GM23338 (cell line): ENCODE measurements at regions not wholly inside any gene's neighbourhood (a gene's known extent, or its start where the extent isn't known, plus 50 kb on each side); places are given as distances from the start of the nearest gene placed in this dataset.

Experiments used
- ATAC-seq: fragments of 200-7000 bp; cut with Tn5 transposase; 3 replicates; pipeline ENCODE4 v1.9.1; 2020
- DNase-seq: peaks from one replicate; pipeline ENCODE4 v3.0.0-alpha.2; 2015; ENCODE audit warnings: low spot score
- H2AFZ ChIP-seq: fragments of 200-600 bp; sonication (generic); 2 replicates; pipeline ENCODE4 v1.8.0; 2016; ENCODE audit warnings: antibody characterized with exemption, mild to moderate bottlenecking, moderate library complexity
- H3F3A ChIP-seq: fragments of 200-600 bp; sonication (generic); replicated peaks from 2 replicates; pipeline ENCODE4 v1.8.0; 2017; ENCODE audit warnings: antibody characterized with exemption, mixed run types, low read depth
- H3K27ac ChIP-seq: fragments of 200-600 bp; sonication (generic); 2 replicates; pipeline ENCODE4 v1.6.1; 2016; ENCODE audit warnings: low read depth
- H3K27me3 ChIP-seq: fragments of 200-600 bp; sonication (generic); 2 replicates; pipeline ENCODE4 v1.8.0; 2016; ENCODE audit warnings: mild to moderate bottlenecking, mixed run types, moderate library complexity; ENCODE audit not compliant: insufficient read depth
- H3K36me3 ChIP-seq: fragments of 200-600 bp; sonication (generic); 2 replicates; pipeline ENCODE4 v1.8.0; 2016; ENCODE audit warnings: mild to moderate bottlenecking; ENCODE audit not compliant: insufficient read depth
- H3K4me1 ChIP-seq: fragments of 200-600 bp; sonication (generic); 2 replicates; pipeline ENCODE4 v1.8.0; 2016; ENCODE audit warnings: mild to moderate bottlenecking, moderate library complexity; ENCODE audit not compliant: insufficient read depth
- H3K4me2 ChIP-seq: fragments of 200-600 bp; sonication (generic); 2 replicates; pipeline ENCODE4 v1.7.1; 2017; ENCODE audit warnings: mixed run types
- H3K4me3 ChIP-seq: fragments of 200-600 bp; sonication (generic); 2 replicates; pipeline ENCODE4 v1.6.1; 2016; ENCODE audit warnings: mixed run types
- H3K79me2 ChIP-seq: fragments of 200-600 bp; sonication (generic); replicated peaks from 2 replicates; pipeline ENCODE4 v1.8.0; 2017; ENCODE audit warnings: mild to moderate bottlenecking; ENCODE audit not compliant: insufficient read depth
- H3K9me2 ChIP-seq: fragments of 200-600 bp; sonication (generic); 2 replicates; pipeline ENCODE4 v1.8.0; 2017; ENCODE audit not compliant: insufficient read depth
- H4K20me1 ChIP-seq: fragments of 200-600 bp; sonication (generic); replicated peaks from 2 replicates; pipeline ENCODE4 v1.8.0; 2017; ENCODE audit warnings: mild to moderate bottlenecking; ENCODE audit not compliant: insufficient read depth
- H3K27ac Mint-ChIP-seq: 2 replicates; pipeline ENCODE4 v1.8.0; 2020; ENCODE audit warnings: inconsistent platforms, mild to moderate bottlenecking, moderate library complexity, mixed read lengths
- H3K27me3 Mint-ChIP-seq: 3 replicates; pipeline ENCODE4 v1.8.0; 2022; ENCODE audit warnings: low read depth, mild to moderate bottlenecking, moderate library complexity, mixed read lengths, inconsistent platforms; ENCODE audit not compliant: insufficient read depth, poor library complexity
- H3K36me3 Mint-ChIP-seq: 3 replicates; pipeline ENCODE4 v1.8.0; 2021; ENCODE audit warnings: low read depth, mild to moderate bottlenecking, inconsistent platforms, moderate library complexity, mixed read lengths
- H3K4me1 Mint-ChIP-seq: 3 replicates; pipeline ENCODE4 v1.8.0; 2020; ENCODE audit warnings: mild to moderate bottlenecking, inconsistent platforms, mixed read lengths
- H3K4me3 Mint-ChIP-seq: 3 replicates; pipeline ENCODE4 v1.8.0; 2021; ENCODE audit warnings: moderate library complexity, mild to moderate bottlenecking, inconsistent platforms, mixed read lengths
- H3K9me3 Mint-ChIP-seq: 3 replicates; pipeline ENCODE4 v1.8.0; 2020; ENCODE audit warnings: moderate library complexity, mild to moderate bottlenecking, inconsistent platforms, mixed read lengths
- CREB1 ChIP-seq: fragments of 250-450 bp; sonication (Bioruptor Pico); IDR thresholded peaks from 2 replicates; pipeline ENCODE4 v1.5.0; 2020; ENCODE audit warnings: low read depth, mild to moderate bottlenecking, moderate library complexity
- ETS1 ChIP-seq: IDR thresholded peaks from 2 replicates; pipeline ENCODE4 v1.6.1; 2016; ENCODE audit warnings: antibody characterized with exemption
- EZH2 ChIP-seq: fragments of 200-600 bp; sonication (generic); IDR thresholded peaks from one replicate; pipeline ENCODE4 v1.8.0; 2017; ENCODE audit warnings: antibody characterized with exemption, mild to moderate bottlenecking, low read depth; ENCODE audit not compliant: unreplicated experiment
- EZH2phosphoT487 ChIP-seq: fragments of 200-600 bp; sonication (generic); IDR thresholded peaks from one replicate; pipeline ENCODE4 v1.8.1; 2018; ENCODE audit warnings: antibody characterized with exemption; ENCODE audit not compliant: unreplicated experiment
- JUNB ChIP-seq: IDR thresholded peaks from one replicate; pipeline ENCODE4 v1.6.1; 2016; ENCODE audit warnings: antibody characterized with exemption; ENCODE audit not compliant: unreplicated experiment
- NANOG ChIP-seq: IDR thresholded peaks from 2 replicates; pipeline ENCODE4 v1.6.1; 2016; ENCODE audit warnings: antibody characterized with exemption, borderline replicate concordance
- STAT1 ChIP-seq: IDR thresholded peaks from one replicate; pipeline ENCODE4 v1.6.1; 2016; ENCODE audit warnings: antibody characterized with exemption; ENCODE audit not compliant: unreplicated experiment
- ZNF114 ChIP-seq: fragments of 250-450 bp; sonication (Bioruptor Pico); IDR thresholded peaks from 2 replicates; pipeline ENCODE4 v1.5.0; 2020; ENCODE audit warnings: mild to moderate bottlenecking, moderate library complexity
- ZNF331 ChIP-seq: fragments of 250-450 bp; sonication (Bioruptor Pico); IDR thresholded peaks from 2 replicates; pipeline ENCODE4 v1.5.0; 2020; ENCODE audit warnings: low read depth, mild to moderate bottlenecking, moderate library complexity
- ZNF462 ChIP-seq: fragments of 250-450 bp; sonication (Bioruptor Pico); IDR thresholded peaks from 2 replicates; pipeline ENCODE4 v1.5.0; 2020; ENCODE audit warnings: mild to moderate bottlenecking, moderate library complexity

DNA sequence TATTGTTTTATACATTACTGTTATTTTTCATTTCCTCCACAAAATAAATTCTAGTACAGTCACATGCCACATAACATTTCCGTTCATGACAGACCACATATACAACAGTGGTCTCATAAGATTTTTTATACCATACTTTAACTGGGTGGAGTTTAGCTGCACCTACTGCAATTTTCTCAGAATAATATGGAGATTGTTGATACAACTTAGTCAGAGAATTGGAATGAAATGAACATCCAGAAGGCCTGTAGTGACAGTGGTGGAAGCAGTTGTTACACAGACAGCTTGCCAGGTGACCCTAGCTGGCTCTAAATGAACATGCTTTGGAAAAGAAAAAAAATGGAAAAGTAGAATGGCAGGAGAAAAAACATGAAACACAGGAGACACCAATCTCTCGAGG, 183.2 kb upstream of the TCF21 start:
- H3K27ac Mint-ChIP-seq: no peak overlapping the region

DNA sequence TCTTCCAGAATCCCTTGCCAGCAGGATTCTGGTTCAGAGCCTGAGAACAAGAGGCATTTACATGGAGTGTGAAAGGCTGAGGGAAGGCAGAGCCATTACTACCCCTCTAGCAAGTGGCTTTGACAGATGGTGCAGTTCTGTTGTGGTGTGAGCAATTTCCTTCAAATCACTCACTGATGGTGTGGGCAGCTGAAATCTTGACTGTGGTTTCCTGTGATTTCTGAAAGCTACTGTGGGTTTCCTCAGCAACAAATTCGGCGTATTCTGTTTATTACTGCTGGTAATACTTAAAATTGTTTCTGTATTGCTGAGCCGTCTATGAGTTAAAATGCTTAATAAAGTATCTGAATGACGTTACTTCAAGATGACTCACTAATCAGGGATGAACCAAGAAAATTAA, 181.5 kb upstream of the TCF21 start:
- H3F3A ChIP-seq: no peaks in the 10 kb centered on the region
- Mint-ChIP-seq H3K4me3 (no peak overlapping the region), H3K9me3 (no peaks in the 10 kb centered on the region), H3K36me3 (peaks cover 5% of the 10 kb centered on the region), H3K27ac (no peak overlapping the region), H3K4me1 (no peaks in the 10 kb centered on the region), H3K27me3 (no peaks in the 10 kb centered on the region)
- TF ChIP-seq ZNF114 (CRISPR knock-in tag) (no peak), CREB1 (CRISPR knock-in tag) (no peak)
- no peaks in the 10 kb centered on the region for H3K27me3 ChIP-seq
- no peak for ATAC-seq
- no peak overlapping the region for H3K4me3 ChIP-seq
- no peak overlapping the region for H2AFZ ChIP-seq
- no peaks in the 10 kb centered on the region for H4K20me1 ChIP-seq
- peak; percentile 3 for DNase-seq
- no peaks in the 10 kb centered on the region for H3K79me2 ChIP-seq
- no peaks in the 10 kb centered on the region for H3K9me2 ChIP-seq
- no peak overlapping the region for H3K27ac ChIP-seq
- H3K4me2 ChIP-seq: no peak overlapping the region
- H3K4me1 ChIP-seq: no peaks in the 10 kb centered on the region
- H3K36me3 ChIP-seq: no peaks in the 10 kb centered on the region

More for the DNA sequence above, 183.2 kb upstream of the TCF21 start:
- Mint-ChIP-seq H3K36me3 (peaks cover 8% of the 10 kb centered on the region), H3K9me3 (no peaks in the 10 kb centered on the region; the same call in 2 of the 3 replicates), H3K27me3 (no peaks in the 10 kb centered on the region), H3K4me3 (no peak overlapping the region), H3K4me1 (no peaks in the 10 kb centered on the region)
- no peak overlapping the region for H3K4me2 ChIP-seq
- H3K9me2 ChIP-seq: no peaks in the 10 kb centered on the region
- no peak for DNase-seq
- no peak for TF ChIP-seq NANOG
- no peak for TF ChIP-seq JUNB
- TF ChIP-seq EZH2: no peak
- H4K20me1 ChIP-seq: no peaks in the 10 kb centered on the region
- H3K27me3 ChIP-seq: no peaks in the 10 kb centered on the region
- ATAC-seq: no peak
- H3K4me3 ChIP-seq: no peak overlapping the region
- H2AFZ ChIP-seq: no peak overlapping the region
- H3K27ac ChIP-seq: no peak overlapping the region
- H3K4me1 ChIP-seq: no peaks in the 10 kb centered on the region
- no peaks in the 10 kb centered on the region for H3K36me3 ChIP-seq
- H3K79me2 ChIP-seq: no peaks in the 10 kb centered on the region
- no peaks in the 10 kb centered on the region for H3F3A ChIP-seq

GRCh38 chr6:133710826-133711225, 178.1 kb upstream of the TCF21 start:
- Histone ChIP-seq H3K27me3 (no peaks in the 10 kb centered on the region), H3K4me2 (no peak overlapping the region), H3K36me3 (no peaks in the 10 kb centered on the region), H3K79me2 (no peaks in the 10 kb centered on the region), H2AFZ (no peak overlapping the region), H3K4me1 (no peaks in the 10 kb centered on the region), H3K27ac (no peak overlapping the region), H4K20me1 (no peaks in the 10 kb centered on the region), H3K4me3 (no peak overlapping the region), H3K9me2 (no peaks in the 10 kb centered on the region), H3F3A (no peaks in the 10 kb centered on the region)
- DNase-seq: no peak
- H3K27me3 Mint-ChIP-seq: peaks cover 3% of the 10 kb centered on the region
- no peak for ATAC-seq
- H3K36me3 Mint-ChIP-seq: no peaks in the 10 kb centered on the region
- H3K4me3 Mint-ChIP-seq: no peak overlapping the region
- no peak overlapping the region for H3K27ac Mint-ChIP-seq
- H3K4me1 Mint-ChIP-seq: no peaks in the 10 kb centered on the region
- no peaks in the 10 kb centered on the region for H3K9me3 Mint-ChIP-seq
- TF ChIP-seq STAT1 (no peak), EZH2phosphoT487 (no peak), ZNF331 (CRISPR knock-in tag) (no peak), ZNF462 (CRISPR knock-in tag) (no peak), NANOG (no peak), ETS1 (no peak), JUNB (no peak)
